OCI-LY3 (cell line): ENCODE measurements at regions not wholly inside any gene's neighbourhood (a gene's known extent, or its start where the extent isn't known, plus 50 kb on each side); places are given as distances from the start of the nearest gene placed in this dataset.

Experiments used
- H2AFZ ChIP-seq: fragments of 200-600, 300-600 bp; shearing (Covaris generic); 2 replicates; pipeline ENCODE4 v1.6.0; 2014; ENCODE audit warnings: antibody characterized with exemption, low read depth, low read length
- H3K27ac ChIP-seq: fragments of 200-600, 300-600 bp; sonication (generic); 2 replicates; pipeline ENCODE4 v1.5.1; 2014; ENCODE audit warnings: mild to moderate bottlenecking, low read length, moderate library complexity, mixed read lengths
- H3K27me3 ChIP-seq: fragments of 200-600, 300-600 bp; sonication (generic); 2 replicates; pipeline ENCODE4 v1.6.1; 2014; ENCODE audit warnings: low read depth, low read length, mixed read lengths
- H3K36me3 ChIP-seq: fragments of 200-600, 300-600 bp; sonication (generic); replicated peaks from 2 replicates; pipeline ENCODE3; 2014; ENCODE audit warnings: low read depth, low read length, mixed read lengths
- H3K4me1 ChIP-seq: fragments of 300-600, 200-600 bp; sonication (generic); 2 replicates; pipeline ENCODE4 v1.6.1; 2014; ENCODE audit warnings: low read length, mixed read lengths
- H3K4me2 ChIP-seq: fragments of 200-600, 300-600 bp; sonication (generic); 2 replicates; pipeline ENCODE4 v1.6.1; 2014; ENCODE audit warnings: low read length, mixed read lengths
- H3K4me3 ChIP-seq: fragments of 300-600, 200-600 bp; sonication (generic); 2 replicates; pipeline ENCODE4 v1.5.1; 2014; ENCODE audit warnings: antibody characterized with exemption, mild to moderate bottlenecking, low read length, moderate library complexity
- H3K79me2 ChIP-seq: fragments of 300-600, 200-600 bp; shearing (Covaris generic); 2 replicates; pipeline ENCODE4 v1.6.1; 2014; ENCODE audit warnings: mild to moderate bottlenecking, low read length, mixed read lengths
- H3K9ac ChIP-seq: fragments of 300-600, 200-600 bp; shearing (Covaris generic); 2 replicates; pipeline ENCODE4 v1.6.0; 2014; ENCODE audit warnings: mild to moderate bottlenecking, low read length, moderate library complexity
- H3K9me3 ChIP-seq: fragments of 200-600, 300-600 bp; shearing (Covaris generic); 2 replicates; pipeline ENCODE4 v1.6.1; 2014; ENCODE audit warnings: low read length, mixed read lengths; ENCODE audit not compliant: insufficient read depth
- H4K20me1 ChIP-seq: fragments of 200-600, 300-600 bp; sonication (generic); 2 replicates; pipeline ENCODE4 v1.6.1; 2016; ENCODE audit warnings: low read length, mixed read lengths; ENCODE audit not compliant: insufficient read depth
- EZH2phosphoT487 ChIP-seq: fragments of 200-600 bp; shearing (Covaris generic); IDR thresholded peaks from 2 replicates; pipeline ENCODE4 v1.6.1; 2018; ENCODE audit warnings: antibody characterized with exemption, mixed run types, low read depth
- TF ChIP-seq, protein P1 (sequence below): fragments of 200-600, 300-600 bp; sonication (generic); IDR thresholded peaks from 2 replicates; pipeline ENCODE4 v1.5.1; 2014; ENCODE audit warnings: antibody characterized with exemption, low read length, low read depth

DNA sequence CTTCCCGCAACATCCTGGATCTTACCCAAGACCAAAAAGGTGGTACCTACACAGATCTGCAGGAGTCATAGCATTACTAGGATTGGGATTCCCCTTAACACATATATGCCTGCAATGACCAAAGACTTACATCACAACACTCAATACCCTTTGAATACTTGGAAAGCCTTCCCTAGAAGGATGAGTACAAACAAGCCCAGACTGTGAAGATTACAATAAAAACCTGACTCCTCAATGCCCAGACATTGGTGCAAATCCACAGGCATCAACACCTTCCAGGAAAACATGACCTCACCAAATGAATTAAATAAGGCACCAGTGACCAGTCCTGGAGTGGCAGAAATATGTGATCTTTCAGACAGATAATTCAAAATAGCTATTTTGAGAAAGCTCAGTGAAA is 326.8 kb downstream of the TBL1XR1 start:
- no peak overlapping the region for H3K27ac ChIP-seq
- no peaks in the 10 kb centered on the region for H3K9me3 ChIP-seq
- H2AFZ ChIP-seq, result no peak overlapping the region
- H3K4me3 ChIP-seq, result no peak overlapping the region
- no peak overlapping the region for H3K4me2 ChIP-seq
- TF ChIP-seq EZH2phosphoT487, result no peak
- TF ChIP-seq, protein P1, sequence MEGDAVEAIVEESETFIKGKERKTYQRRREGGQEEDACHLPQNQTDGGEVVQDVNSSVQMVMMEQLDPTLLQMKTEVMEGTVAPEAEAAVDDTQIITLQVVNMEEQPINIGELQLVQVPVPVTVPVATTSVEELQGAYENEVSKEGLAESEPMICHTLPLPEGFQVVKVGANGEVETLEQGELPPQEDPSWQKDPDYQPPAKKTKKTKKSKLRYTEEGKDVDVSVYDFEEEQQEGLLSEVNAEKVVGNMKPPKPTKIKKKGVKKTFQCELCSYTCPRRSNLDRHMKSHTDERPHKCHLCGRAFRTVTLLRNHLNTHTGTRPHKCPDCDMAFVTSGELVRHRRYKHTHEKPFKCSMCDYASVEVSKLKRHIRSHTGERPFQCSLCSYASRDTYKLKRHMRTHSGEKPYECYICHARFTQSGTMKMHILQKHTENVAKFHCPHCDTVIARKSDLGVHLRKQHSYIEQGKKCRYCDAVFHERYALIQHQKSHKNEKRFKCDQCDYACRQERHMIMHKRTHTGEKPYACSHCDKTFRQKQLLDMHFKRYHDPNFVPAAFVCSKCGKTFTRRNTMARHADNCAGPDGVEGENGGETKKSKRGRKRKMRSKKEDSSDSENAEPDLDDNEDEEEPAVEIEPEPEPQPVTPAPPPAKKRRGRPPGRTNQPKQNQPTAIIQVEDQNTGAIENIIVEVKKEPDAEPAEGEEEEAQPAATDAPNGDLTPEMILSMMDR, result no peak
- no peaks in the 10 kb centered on the region for H3K79me2 ChIP-seq
- H4K20me1 ChIP-seq, result no peaks in the 10 kb centered on the region
- H3K4me1 ChIP-seq, result peaks cover 36% of the 10 kb centered on the region
- no peaks in the 10 kb centered on the region for H3K27me3 ChIP-seq
- H3K36me3 ChIP-seq, result peaks cover 3% of the 10 kb centered on the region
- no peak overlapping the region for H3K9ac ChIP-seq

DNA sequence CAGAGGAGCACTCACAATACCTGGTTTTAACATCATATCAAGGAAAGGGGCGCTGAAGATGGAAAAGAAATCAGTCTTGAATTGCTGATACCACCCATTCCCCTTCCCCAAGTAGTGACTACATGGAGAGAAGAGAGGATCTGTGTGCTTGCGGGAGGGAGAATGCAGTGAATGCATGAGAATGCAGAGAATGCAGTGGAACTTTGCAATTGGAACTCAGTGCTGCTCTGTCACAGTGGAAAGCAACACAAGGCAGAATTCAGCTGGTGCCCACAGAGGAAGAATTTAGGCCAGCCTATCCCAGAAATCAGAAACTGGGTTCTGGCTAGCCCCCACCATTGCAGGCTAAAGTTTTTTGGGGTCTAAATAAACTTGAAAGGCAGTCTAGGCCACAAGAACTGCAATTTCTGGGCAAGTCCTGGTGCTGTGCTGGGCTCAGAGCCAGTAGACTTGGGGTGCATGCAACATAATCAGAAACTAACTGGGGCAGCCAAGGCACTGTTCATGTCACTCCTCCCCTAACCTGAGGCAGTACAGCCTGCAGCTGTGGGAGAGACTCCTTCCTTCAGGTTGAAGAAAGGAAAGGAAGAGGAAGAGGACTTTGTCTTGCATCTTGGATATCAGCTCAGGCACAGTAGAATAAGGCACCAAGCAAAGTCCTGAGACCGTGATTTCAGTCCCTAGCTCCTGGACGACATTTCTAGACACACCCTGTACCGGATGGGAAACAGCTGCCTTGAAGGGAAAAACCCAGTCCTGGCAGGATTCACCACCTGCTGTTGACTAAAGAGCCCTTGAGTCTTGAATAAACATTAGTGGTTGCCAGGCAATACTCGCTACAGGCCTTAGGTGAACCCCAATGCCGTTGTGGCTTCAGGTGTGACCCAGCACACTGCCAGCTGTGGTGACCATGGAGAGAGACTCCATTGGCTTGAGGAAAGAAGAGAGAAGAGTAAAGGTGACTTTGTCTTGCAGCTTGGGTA is 329.3 kb downstream of the TBL1XR1 start:
- peaks cover 27% of the 10 kb centered on the region for H3K4me1 ChIP-seq
- H2AFZ ChIP-seq, result peak overlapping the region; percentile 25; the same call in 1 of the 2 replicates

DNA sequence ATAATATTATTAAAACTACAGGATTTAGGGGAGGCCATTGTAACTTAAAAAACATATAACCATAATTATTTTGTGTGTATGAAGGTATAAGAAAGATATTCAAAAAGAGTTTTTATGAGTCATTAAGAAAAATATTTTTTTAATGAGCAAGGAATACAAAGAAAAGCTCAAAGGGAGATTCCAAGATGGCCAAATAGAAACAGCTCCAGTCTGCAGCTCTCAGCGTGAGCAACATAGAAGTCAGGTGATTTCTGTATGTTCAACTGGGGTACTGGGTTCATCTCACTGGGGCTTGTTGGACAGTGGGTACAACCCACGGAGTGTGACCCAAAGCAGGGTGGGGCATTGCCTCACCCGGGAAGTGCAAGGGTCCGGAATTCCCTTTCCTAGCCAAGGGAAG is 336.1 kb downstream of the TBL1XR1 start:
- H2AFZ ChIP-seq, result no peak overlapping the region
- no peaks in the 10 kb centered on the region for H3K79me2 ChIP-seq
- no peak overlapping the region for H3K4me3 ChIP-seq
- no peaks in the 10 kb centered on the region for H3K4me1 ChIP-seq
- no peak for TF ChIP-seq EZH2phosphoT487
- TF ChIP-seq, protein P1, result no peak
- H3K27ac ChIP-seq, result no peak overlapping the region
- no peak overlapping the region for H3K9ac ChIP-seq
- H3K4me2 ChIP-seq, result no peak overlapping the region
- H4K20me1 ChIP-seq, result no peaks in the 10 kb centered on the region
- H3K36me3 ChIP-seq, result no peaks in the 10 kb centered on the region
- no peaks in the 10 kb centered on the region for H3K9me3 ChIP-seq
- no peaks in the 10 kb centered on the region for H3K27me3 ChIP-seq

More for the DNA sequence above, 329.3 kb downstream of the TBL1XR1 start:
- Histone ChIP-seq H3K4me3 (peak overlapping the region; percentile 18; the same call in 1 of the 2 replicates), H3K27me3 (no peaks in the 10 kb centered on the region), H3K9ac (no peak overlapping the region), H3K36me3 (peaks cover 3% of the 10 kb centered on the region), H3K27ac (peak overlapping the region; percentile 21; the same call in 1 of the 2 replicates), H3K4me2 (peak overlapping the region; percentile 34), H4K20me1 (no peaks in the 10 kb centered on the region), H3K9me3 (no peaks in the 10 kb centered on the region), H3K79me2 (no peaks in the 10 kb centered on the region)
- TF ChIP-seq, protein P1, result no peak
- TF ChIP-seq EZH2phosphoT487, result no peak

DNA sequence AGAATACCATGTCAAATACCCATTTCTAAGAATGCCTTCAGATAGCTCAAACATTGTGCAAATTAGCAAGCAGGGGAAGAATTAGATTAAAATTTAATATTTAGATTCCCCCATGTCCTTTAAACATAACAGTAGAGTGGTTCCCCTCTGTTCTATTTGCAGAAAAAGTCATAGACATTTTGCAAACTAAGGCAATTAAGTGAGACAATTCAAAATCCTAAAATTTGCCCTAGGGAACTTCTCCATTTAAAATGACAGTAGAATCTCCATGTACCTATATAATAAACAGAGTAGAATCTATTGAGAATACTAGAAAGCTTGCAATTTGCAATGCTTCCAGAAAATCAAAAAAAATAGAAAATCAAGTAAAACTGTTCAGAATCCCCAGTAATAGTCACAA is 340.6 kb downstream of the TBL1XR1 start:
- Histone ChIP-seq H2AFZ (no peak overlapping the region), H3K9me3 (no peaks in the 10 kb centered on the region), H3K27me3 (no peaks in the 10 kb centered on the region), H3K9ac (no peak overlapping the region), H3K4me2 (no peak overlapping the region), H3K4me1 (no peaks in the 10 kb centered on the region), H3K36me3 (no peaks in the 10 kb centered on the region), H3K79me2 (no peaks in the 10 kb centered on the region), H3K27ac (no peak overlapping the region), H4K20me1 (no peaks in the 10 kb centered on the region), H3K4me3 (no peak overlapping the region)
- TF ChIP-seq EZH2phosphoT487, result no peak
- TF ChIP-seq, protein P1, result no peak
